ENCODE measurements at regions not wholly inside any gene's neighbourhood (a gene's known extent, or its start where the extent isn't known, plus 50 kb on each side); places are given as distances from the start of the nearest gene placed in this dataset.

GRCh38 chr9:95634536-95634935 lies 117.8 kb upstream of the PTCH1 start:
- TF ChIP-seq EZH2 (IDR thresholded peaks at IDR 0.05; ENCODE audit: low read length, unreplicated experiment) (no peak), EZH2phosphoT487 (IDR thresholded peaks at IDR 0.05; ENCODE audit: borderline replicate concordance, low read length) (no peak)
- TF ChIP-seq, protein P1, sequence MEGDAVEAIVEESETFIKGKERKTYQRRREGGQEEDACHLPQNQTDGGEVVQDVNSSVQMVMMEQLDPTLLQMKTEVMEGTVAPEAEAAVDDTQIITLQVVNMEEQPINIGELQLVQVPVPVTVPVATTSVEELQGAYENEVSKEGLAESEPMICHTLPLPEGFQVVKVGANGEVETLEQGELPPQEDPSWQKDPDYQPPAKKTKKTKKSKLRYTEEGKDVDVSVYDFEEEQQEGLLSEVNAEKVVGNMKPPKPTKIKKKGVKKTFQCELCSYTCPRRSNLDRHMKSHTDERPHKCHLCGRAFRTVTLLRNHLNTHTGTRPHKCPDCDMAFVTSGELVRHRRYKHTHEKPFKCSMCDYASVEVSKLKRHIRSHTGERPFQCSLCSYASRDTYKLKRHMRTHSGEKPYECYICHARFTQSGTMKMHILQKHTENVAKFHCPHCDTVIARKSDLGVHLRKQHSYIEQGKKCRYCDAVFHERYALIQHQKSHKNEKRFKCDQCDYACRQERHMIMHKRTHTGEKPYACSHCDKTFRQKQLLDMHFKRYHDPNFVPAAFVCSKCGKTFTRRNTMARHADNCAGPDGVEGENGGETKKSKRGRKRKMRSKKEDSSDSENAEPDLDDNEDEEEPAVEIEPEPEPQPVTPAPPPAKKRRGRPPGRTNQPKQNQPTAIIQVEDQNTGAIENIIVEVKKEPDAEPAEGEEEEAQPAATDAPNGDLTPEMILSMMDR (conservative IDR thresholded peaks at IDR 0.05; ENCODE audit: low read depth, low read length), result no peak

Data from PC-3 (cell line).